NT2/D1 (cell line): ENCODE measurements at regions not wholly inside any gene's neighbourhood (a gene's known extent, or its start where the extent isn't known, plus 50 kb on each side); places are given as distances from the start of the nearest gene placed in this dataset.

Experiments used
- DNase-seq: peaks from one replicate; pipeline ENCODE4 v3.0.0-alpha.2; 2011; ENCODE audit warnings: low read depth, low spot score
- H3K27me3 ChIP-seq: 2 replicates; pipeline ENCODE4 v1.6.0; 2011; ENCODE audit warnings: mild to moderate bottlenecking; ENCODE audit not compliant: insufficient read length, insufficient read depth
- H3K36me3 ChIP-seq: 2 replicates; pipeline ENCODE4 v1.6.1; 2011; ENCODE audit warnings: mild to moderate bottlenecking, low read length, mixed read lengths; ENCODE audit not compliant: insufficient read depth, insufficient read length
- H3K4me1 ChIP-seq: 2 replicates; pipeline ENCODE4 v1.5.1; 2011; ENCODE audit not compliant: insufficient read depth, insufficient read length
- H3K4me3 ChIP-seq: 2 replicates; pipeline ENCODE4 v1.5.1; 2011; ENCODE audit warnings: low read depth; ENCODE audit not compliant: insufficient read length
- H3K9ac ChIP-seq: 2 replicates; pipeline ENCODE4 v1.6.0; 2011; ENCODE audit warnings: low read depth; ENCODE audit not compliant: insufficient read length
- H3K9me3 ChIP-seq: 2 replicates; pipeline ENCODE4 v1.5.1; 2011; ENCODE audit warnings: mild to moderate bottlenecking, low read length; ENCODE audit not compliant: insufficient read depth
- SUZ12 ChIP-seq: IDR thresholded peaks from 2 replicates; pipeline ENCODE4 v1.6.1; 2011; ENCODE audit not compliant: insufficient read length, insufficient read depth; ENCODE audit errors: extremely low read depth
- YY1 ChIP-seq: IDR thresholded peaks from 2 replicates; pipeline ENCODE4 v1.6.1; 2011; ENCODE audit not compliant: insufficient read length, insufficient read depth
- ZNF274 ChIP-seq: IDR thresholded peaks from 2 replicates; pipeline ENCODE4 v1.6.1; 2011; ENCODE audit warnings: mild to moderate bottlenecking, low read depth, low read length

GRCh38 chr1:58158506-58159433 lies 387.8 kb downstream of the OMA1 start:
- H3K4me3 ChIP-seq = no peak overlapping the region
- no peak for TF ChIP-seq SUZ12
- TF ChIP-seq ZNF274 = no peak
- TF ChIP-seq YY1 = no peak
- DNase-seq = no peak
- no peaks in the 10 kb centered on the region for H3K9me3 ChIP-seq
- H3K9ac ChIP-seq = no peak overlapping the region
- H3K4me1 ChIP-seq = no peaks in the 10 kb centered on the region
- no peaks in the 10 kb centered on the region for H3K27me3 ChIP-seq
- H3K36me3 ChIP-seq = no peaks in the 10 kb centered on the region

DNA sequence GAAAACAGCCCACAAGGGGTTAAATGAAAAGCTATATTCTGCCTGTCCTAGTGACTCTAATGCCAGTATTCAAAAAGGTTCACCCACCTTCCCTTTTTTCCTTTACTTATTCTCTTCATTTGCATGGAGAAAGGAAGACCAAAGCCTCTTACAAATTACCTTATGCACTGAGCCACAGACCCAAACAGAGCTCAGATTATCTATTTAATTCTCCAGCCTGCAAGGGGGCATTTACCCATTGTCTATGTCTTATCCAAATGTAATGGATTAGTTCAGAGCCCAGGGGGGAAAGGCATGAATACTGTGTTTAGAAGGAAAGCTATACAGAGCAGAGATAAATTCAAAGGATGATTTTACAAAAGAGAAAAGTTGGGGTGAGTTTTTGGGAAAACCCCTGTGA lies 388.5 kb downstream of the OMA1 start:
- Histone ChIP-seq H3K4me3 (no peak overlapping the region), H3K4me1 (no peaks in the 10 kb centered on the region), H3K36me3 (no peaks in the 10 kb centered on the region), H3K27me3 (no peaks in the 10 kb centered on the region), H3K9me3 (no peaks in the 10 kb centered on the region), H3K9ac (no peak overlapping the region)
- DNase-seq = peak; percentile 35
- TF ChIP-seq ZNF274 (no peak), YY1 (no peak), SUZ12 (no peak)

- Histone ChIP-seq H3K4me3 (no peak overlapping the region), H3K9me3 (no peaks in the 10 kb centered on the region), H3K4me1 (no peaks in the 10 kb centered on the region), H3K9ac (no peak overlapping the region), H3K27me3 (no peaks in the 10 kb centered on the region), H3K36me3 (no peaks in the 10 kb centered on the region)
- no peak for TF ChIP-seq ZNF274
- TF ChIP-seq YY1 = no peak
- TF ChIP-seq SUZ12 = no peak
- no peak for DNase-seq
Measured at GRCh38 chr1:58157256-58157655, 389.3 kb downstream of the OMA1 start.

- no peaks in the 10 kb centered on the region for H3K9me3 ChIP-seq
- no peak for TF ChIP-seq YY1
- no peak for TF ChIP-seq ZNF274
- no peak for TF ChIP-seq SUZ12
- no peaks in the 10 kb centered on the region for H3K4me1 ChIP-seq
- no peaks in the 10 kb centered on the region for H3K27me3 ChIP-seq
- DNase-seq = no peak
- H3K9ac ChIP-seq = no peak overlapping the region
- no peak overlapping the region for H3K4me3 ChIP-seq
- no peaks in the 10 kb centered on the region for H3K36me3 ChIP-seq
Measured at GRCh38 chr1:58156831-58157230, 389.7 kb downstream of the OMA1 start.

DNA sequence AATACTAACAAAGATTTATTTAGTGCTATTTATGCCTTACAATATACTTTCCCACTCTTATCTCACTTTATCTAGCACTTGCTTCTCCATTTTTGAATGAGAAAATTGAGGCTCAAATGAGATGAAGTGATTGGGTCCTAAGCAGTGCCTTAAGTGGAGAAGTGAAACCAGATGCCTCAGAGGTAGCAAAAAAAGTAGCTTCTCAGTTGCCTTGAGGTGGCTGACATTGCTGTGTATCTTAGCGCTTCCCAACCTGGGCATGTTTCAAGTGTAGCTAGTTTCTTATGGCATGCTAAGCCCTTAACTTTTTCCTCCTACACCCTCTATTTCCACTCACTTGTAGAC lies 390.4 kb downstream of the OMA1 start:
- no peak for DNase-seq
- no peak for TF ChIP-seq YY1
- no peak for TF ChIP-seq ZNF274
- no peak for TF ChIP-seq SUZ12
- H3K9me3 ChIP-seq = no peaks in the 10 kb centered on the region
- H3K36me3 ChIP-seq = no peaks in the 10 kb centered on the region
- H3K4me1 ChIP-seq = no peaks in the 10 kb centered on the region
- no peak overlapping the region for H3K9ac ChIP-seq
- no peaks in the 10 kb centered on the region for H3K27me3 ChIP-seq
- no peak overlapping the region for H3K4me3 ChIP-seq

DNA sequence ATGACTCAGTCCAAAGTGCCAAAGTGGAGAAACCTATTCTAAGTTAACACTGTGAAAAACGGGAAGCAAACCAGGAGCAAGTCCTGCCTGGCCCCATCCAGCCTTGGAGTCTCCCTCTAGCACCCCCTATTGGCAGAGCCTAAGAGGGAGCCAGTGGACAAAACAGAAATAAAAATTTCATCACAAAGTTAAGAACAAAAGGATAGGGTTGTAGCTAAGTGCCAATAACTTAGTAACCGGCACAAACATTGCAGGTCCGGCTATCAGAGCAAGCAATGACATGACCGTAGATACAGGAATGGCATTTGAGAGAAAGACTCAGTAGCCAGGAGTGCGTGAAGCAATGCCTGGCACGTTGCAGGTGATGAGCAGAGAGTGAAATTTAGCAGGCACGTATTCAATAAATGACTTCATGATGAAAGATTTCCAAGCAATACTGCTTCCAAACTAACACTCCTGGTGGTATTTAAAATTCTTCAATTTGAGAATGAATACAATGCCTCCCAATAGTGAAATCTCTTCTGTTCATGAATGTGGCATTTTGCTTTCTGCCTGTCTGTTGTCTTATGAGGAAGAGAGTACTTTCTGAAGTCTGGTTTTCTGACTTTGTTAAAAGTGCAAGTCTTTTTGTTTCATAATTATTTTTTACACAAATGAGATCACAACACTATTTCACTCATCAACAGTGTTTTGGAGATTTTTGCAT lies 391.0 kb downstream of the OMA1 start:
- no peak for TF ChIP-seq YY1
- no peak for TF ChIP-seq ZNF274
- DNase-seq = peak; percentile 67
- Histone ChIP-seq H3K36me3 (no peaks in the 10 kb centered on the region), H3K9ac (no peak overlapping the region), H3K4me3 (no peak overlapping the region), H3K4me1 (no peaks in the 10 kb centered on the region), H3K27me3 (no peaks in the 10 kb centered on the region), H3K9me3 (no peaks in the 10 kb centered on the region)

GRCh38 chr1:58154256-58154655 lies 392.3 kb downstream of the OMA1 start:
- no peak overlapping the region for H3K4me3 ChIP-seq
- no peak for TF ChIP-seq YY1
- TF ChIP-seq ZNF274 = no peak
- TF ChIP-seq SUZ12 = no peak

More at GRCh38 chr1:58154256-58154655, 392.3 kb downstream of the OMA1 start:
- Histone ChIP-seq H3K4me1 (no peaks in the 10 kb centered on the region), H3K27me3 (no peaks in the 10 kb centered on the region), H3K9ac (no peak overlapping the region), H3K36me3 (no peaks in the 10 kb centered on the region), H3K9me3 (no peaks in the 10 kb centered on the region)
- no peak for DNase-seq
